Kidney tubule cell (primary cell): ENCODE measurements at regions not wholly inside any gene's neighbourhood (a gene's known extent, or its start where the extent isn't known, plus 50 kb on each side); places are given as distances from the start of the nearest gene placed in this dataset.
"Not testable (repeated sequence)": the region's sequence is repeated elsewhere in the genome, so short reads cannot be mapped to it uniquely, and the experiment has no call there.

Source experiments
- DNase-seq: peaks from one replicate; pipeline ENCODE4 v3.0.0-alpha.2; 2018; ENCODE audit warnings: low spot score

DNA sequence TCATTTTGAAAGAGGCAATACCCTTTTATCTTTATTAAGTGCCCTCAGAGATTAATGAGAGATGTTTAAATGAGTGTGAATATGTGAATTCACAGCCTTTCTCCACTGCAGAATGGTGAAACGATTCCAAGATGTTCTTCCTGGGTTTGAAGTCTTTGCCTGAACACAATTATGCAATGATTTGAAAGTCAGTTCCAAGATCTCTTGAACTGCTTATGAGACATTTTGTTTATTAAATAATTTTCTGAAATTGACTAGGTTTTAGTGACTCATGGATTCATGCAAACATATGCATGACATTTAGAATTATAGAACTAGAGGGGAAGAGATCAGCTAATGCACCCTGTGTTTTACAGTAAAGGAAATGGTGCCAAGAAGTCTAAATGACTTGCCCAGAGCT lies 118.1 kb upstream of the SLC38A2 start:
- DNase-seq, result no peak

DNA sequence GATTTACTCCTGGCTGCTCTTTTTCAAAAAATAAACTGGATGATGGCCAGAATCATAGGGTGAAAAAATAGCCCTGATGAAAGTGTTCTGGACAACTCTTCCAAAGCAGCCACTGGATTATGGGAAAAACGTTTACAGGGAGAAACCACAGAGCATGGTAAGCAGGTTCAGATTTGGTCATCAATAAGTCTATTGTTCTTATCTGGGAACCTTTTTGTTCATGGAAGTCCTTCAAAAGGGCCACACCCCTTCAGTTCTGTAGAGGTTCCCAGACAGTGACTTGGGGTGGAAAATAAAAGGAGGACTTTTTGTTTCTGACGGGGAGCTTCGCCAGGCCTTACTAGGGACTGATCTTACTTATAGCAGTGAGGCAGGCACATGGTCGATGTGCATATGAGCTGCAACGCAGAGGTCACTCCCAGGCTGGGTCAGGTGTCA lies 117.4 kb upstream of the SLC38A2 start:
- no peak for DNase-seq

DNA sequence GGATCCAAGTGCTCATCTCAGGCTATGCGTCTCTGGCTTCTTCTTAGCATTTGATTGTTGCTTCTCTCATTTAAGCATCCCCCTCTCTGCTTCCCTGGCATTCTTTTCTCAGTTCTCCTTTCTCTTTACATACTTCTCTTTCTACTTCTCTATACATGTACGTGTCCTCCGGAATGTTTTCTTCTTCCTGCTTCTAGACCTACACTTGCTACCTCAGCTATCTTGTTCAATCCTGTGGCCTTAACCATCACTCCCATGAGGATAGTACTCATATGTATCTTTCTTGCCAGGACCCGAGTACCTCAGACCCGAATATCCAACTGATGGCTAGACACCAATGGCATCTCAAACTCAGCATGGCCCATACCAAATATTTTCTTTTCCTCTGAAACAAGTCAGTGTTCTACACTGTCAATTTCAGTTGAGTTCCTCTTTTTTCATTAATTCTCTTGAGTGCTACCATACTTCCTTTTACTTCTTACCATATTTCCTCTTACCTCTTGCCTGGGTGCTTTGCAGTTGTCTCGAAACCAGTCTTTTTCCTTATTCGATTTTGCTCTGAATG lies 115.1 kb upstream of the SLC38A2 start:
- no peak for DNase-seq

GRCh38 chr12:46486588-46486987 lies 114.0 kb upstream of the SLC38A2 start:
- no peak for DNase-seq

GRCh38 chr12:46485853-46486252 lies 113.3 kb upstream of the SLC38A2 start:
- DNase-seq, result no peak

DNA sequence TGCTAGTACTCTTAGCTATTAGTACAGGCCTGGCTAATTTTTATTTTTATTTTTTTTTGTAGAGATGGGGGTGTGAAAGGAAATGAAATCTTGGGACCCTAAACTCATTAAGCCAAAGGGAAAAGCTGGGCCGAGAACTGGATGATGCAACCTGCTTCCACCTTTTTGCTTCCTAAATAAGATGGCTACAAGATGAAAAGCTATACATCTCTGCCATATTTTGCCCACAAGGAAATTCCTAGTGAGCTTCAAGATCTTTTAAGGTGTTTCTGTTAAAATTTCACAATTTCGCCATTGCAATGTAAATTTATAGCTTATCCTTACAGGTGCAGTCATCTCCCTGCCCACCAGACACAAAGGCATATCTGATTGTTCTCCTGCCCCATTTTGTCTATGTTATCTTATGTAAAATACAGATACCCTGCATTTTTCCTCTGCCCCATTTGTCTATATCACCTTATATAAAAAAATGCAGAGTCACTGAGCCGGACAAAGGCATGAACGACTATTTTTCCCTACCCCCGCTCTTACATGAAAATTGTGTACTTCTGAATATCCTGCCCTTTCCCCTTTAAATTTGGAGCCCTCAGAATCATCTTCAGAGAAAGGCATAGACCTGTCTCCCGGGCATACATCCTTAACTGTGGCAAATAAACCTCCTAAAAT lies 112.0 kb upstream of the SLC38A2 start:
- DNase-seq, result no peak

DNA sequence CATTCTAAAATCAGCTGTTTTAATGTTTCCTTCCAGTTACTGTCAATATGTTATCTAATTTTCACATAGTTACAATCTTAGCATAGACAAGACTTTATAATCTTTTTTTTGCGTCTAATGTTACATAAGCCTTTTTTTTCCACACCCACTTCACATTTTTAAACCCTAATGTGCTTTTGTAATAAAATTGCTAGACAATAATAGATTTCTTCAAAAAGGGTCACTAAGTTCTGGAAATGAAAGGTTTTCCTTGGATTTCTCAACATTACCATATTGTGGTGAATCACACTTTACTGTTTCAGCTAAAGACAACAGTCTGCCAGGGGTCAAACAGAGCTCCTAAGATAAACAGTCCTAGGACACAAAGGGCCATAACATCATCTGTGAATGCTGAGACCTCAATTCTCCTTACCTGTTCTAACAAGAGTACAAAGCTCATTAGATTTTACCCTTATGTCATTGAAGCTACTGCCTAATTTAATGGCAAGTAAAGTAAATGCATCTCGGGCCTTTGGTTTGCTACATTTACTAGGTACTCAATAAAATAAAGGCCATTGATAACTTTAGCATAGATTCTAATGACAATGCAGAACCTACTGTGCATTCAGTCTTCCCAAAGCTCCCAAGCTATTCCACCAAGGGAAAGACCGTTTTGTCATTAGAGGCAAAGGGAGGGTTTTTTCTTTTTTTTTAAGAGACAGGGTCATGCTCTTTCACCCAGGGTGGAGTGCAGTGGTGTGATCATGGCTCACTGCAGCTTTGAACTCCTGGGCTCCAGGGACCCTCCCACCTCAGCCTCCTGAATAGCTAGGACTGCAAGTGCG lies 111.2 kb upstream of the SLC38A2 start:
- no peak for DNase-seq

- DNase-seq, result no peak
These were observed 108.2 kb upstream of the SLC38A2 start for GRCh38 chr12:46480724-46481123.

GRCh38 chr12:46480316-46480715 lies 107.7 kb upstream of the SLC38A2 start:
- DNase-seq, result no peak

DNA sequence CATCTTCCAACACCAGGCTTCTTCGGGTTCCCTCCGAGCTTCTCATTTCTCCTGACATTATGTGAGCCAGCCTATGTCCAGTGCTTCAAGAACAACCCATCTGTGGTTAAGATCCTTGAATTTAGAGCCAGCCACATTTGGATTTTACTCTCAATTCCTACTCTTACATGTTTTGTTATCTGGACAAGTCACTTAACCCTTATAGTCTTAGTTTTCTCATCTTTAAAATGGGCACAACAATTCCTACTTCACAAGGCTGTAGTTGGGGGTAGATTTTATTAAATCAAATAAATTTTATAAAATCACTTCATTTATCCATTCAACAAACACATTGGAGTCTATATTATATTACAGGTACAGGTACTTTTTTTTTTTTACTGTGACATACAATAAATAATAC lies 105.5 kb upstream of the SLC38A2 start:
- DNase-seq, result no peak

GRCh38 chr12:46477541-46477940 lies 105.0 kb upstream of the SLC38A2 start:
- no peak for DNase-seq

- DNase-seq, result no peak
These were observed 103.5 kb upstream of the SLC38A2 start for GRCh38 chr12:46475972-46476645.

GRCh38 chr12:46474385-46474784 lies 101.8 kb upstream of the SLC38A2 start:
- DNase-seq, result not testable (repeated sequence)

DNA sequence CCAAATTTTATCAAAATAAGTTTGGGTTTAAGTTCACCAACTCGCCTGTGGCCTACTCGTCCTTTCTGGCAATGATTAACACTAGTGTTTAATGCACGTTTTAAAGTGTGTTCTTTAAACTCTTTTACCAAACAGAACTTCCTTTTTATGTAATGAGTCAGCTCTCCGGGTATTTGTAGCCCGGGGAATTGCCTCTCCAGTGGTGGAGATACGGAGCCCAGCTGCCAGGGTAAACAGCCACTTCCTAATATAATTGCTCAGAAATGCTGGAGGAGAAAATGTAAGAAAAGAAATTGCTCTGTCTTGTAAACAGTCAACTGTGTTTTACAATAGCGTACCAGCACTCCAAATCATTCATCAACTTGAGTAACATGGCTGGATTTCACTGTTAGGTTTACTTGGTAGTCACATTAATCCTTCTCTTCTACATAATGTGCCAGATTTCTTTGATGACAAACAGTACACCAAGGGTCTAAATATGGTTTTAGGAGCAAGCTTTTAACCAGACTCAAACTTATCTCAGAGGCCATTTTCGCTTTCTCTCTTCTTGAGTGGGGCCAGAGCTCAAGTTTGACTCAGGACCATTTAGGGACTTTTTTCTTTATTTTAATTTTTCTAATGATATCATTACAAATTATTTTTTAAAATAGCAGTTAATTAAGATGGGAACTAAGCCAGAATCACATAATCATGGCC lies 101.2 kb upstream of the SLC38A2 start:
- DNase-seq, result peak; percentile 92

- DNase-seq, result peak; percentile 54
These were observed 100.5 kb upstream of the SLC38A2 start for GRCh38 chr12:46472893-46473633.

DNA sequence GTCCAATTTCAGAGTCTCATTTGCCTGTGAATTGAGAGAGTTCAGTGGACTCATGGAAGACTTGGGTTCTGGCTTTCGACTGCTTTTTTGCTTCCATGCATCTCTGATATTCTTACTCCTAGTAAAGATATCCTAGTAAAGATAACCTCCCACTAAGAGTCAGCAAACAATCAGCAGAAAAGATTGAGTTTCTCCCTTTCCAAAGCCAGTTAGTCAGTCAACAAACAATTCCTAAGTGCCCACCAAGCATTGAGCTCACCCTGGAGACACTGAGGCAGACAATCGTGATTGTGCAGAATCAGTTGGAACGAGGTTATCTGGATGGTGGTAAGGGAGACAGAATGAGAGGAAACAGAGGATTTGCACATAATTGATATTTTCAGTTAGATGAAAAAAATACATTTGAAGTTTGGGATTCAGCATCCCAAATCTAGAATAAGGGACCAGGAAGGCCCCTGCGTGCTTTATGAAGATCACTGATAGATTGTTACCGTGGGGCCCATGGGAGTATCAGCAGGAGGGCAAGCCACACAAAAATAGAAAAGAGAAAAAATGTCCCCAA lies 99.7 kb upstream of the SLC38A2 start:
- no peak for DNase-seq

DNA sequence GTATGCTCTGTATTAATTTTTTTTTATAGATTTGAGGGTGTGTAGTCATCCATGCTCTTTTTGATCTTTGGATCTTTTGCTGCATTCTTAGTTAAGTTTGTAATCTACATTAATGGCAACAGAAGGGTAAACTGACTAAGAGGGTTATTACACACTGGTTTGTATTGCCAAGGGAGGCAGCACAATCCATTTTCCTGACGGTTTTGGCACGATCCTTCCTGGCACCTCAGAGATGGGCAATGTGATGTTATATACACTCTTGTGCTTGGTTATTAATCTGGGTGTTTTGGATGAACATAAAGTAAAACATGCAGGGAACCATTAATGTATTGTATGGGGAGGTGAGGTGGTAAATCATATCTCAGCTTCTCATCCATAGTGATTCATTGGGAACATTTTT lies 98.8 kb upstream of the SLC38A2 start:
- DNase-seq, result no peak

DNA sequence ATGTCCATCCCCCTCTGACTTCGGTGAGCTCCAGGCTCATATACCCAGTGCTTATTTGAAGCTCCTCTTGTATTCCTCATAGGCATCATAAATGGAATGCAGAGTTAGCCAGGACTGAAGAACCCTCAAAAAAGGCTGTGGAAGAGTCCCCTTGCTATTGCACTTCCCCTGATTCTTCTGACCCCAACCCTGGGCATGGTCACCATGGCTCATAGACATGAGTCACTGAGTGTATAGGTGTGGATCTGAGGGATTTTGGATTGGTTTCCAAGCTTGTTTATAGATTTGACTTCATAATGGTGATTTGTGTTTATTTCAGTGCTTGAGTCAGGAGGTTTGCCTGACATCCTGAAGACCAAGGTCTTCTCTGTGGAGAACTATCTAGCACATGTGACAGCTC lies 98.4 kb upstream of the SLC38A2 start:
- peak; percentile 24 for DNase-seq

- DNase-seq, result no peak
These were observed 97.6 kb upstream of the SLC38A2 start for GRCh38 chr12:46470036-46470627.

DNA sequence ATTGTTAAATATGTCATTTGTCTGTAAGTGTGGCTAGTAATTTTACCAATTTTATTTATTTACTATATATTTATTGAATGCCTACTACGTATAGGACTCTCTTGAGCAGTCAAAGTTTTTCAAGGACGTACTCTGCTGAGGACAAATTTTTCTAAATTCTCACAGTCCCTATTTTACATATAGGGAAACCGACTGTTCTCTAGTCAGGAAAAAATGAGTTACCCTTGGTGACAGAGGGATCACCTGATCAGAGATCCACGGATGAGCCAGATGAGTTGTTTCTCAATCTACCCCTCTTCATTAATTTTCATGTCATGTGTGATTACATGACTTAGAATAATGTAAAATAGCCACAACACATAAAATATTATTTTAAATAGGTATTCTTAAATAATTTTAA lies 96.2 kb upstream of the SLC38A2 start:
- DNase-seq, result no peak

DNA sequence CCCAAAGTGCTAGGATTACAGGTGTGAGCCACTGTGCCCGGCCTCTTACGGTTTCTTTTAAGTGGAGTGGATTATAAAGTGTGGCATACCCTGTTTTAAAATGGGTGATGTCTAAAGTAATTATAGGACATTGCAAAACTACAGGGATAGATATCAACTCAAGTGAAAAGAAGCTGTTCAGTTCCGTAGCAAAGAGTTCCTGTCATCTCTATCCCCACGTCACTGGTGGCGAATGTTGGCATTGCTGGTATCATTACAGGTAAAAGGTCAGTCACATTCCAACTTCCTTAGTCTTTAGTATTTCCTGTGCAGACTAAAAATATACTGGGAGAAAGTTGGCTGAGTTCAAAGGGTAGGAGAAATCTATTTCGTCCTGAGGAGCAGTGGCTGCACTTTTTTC lies 95.6 kb upstream of the SLC38A2 start:
- peak; percentile 58 for DNase-seq
